HCT116 (cell line): ENCODE measurements at regions not wholly inside any gene's neighbourhood (a gene's known extent, or its start where the extent isn't known, plus 50 kb on each side); places are given as distances from the start of the nearest gene placed in this dataset.

ENCODE experiments used
- ATAC-seq: fragments of 200-7000 bp; cut with Tn5 transposase; 2 replicates; pipeline ENCODE4 v1.9.1; 2020; ENCODE audit warnings: mild to moderate bottlenecking, moderate library complexity
- BruUV-seq: library from RNA; stranded (reverse); fragments of 400-500 nt; replicated peaks from 2 replicates; lab custom pipeline; 2021; lab: Mats Ljungman, UMichigan
- CTCF ChIA-PET: fragments of 300-600 bp; sonication (Branson Sonifier 250); formaldehyde crosslinking; loops from one replicate; lab custom pipeline; 2021; ENCODE audit warnings: antibody characterized with exemption; lab: Charles Lee
- POLR2A ChIA-PET: fragments of 300-600, 350-600 bp; sonication (Branson Sonifier 250); formaldehyde crosslinking; loops from one replicate; lab custom pipeline; 2021; ENCODE audit warnings: antibody characterized with exemption; lab: Charles Lee
- RAD21 ChIA-PET, 2 experiments: fragments of 300-600 bp; sonication (Branson Sonifier 250); formaldehyde crosslinking; loops; one replicate each; lab custom pipeline; 2023; ENCODE audit warnings: low total read pairs in 2 of 2; ENCODE audit not compliant: uncharacterized antibody in 2 of 2, unreplicated experiment in 2 of 2, low non-redundant PET in 1 of 2; lab: Charles Lee
- DNase-seq: peaks from one replicate; pipeline ENCODE4 v3.0.0-alpha.2; 2010; ENCODE audit warnings: low read depth, low spot score
- H2AFZ ChIP-seq: fragments of 200-600 bp; shearing (Covaris generic), sonication (generic); 2 replicates; pipeline ENCODE4 v1.6.1; 2017; ENCODE audit warnings: low read depth, mixed run types, mixed read lengths, antibody characterized with exemption, low read length; ENCODE audit not compliant: poor library complexity, severe bottlenecking
- H3K27ac ChIP-seq: 2 replicates; pipeline ENCODE4 v1.5.1; 2012; ENCODE audit warnings: low read depth, low read length
- H3K27me3 ChIP-seq: fragments of 200-600 bp; sonication (generic); 2 replicates; pipeline ENCODE4 v1.6.1; 2016; ENCODE audit warnings: mixed run types, low read length, mixed read lengths; ENCODE audit not compliant: insufficient read depth
- H3K36me3 ChIP-seq, 2 experiments: fragments of 200-500 bp in 1 of 2; fragments of 200-600 bp in 1 of 2; sonication (Bioruptor generic) in 1 of 2; sonication (generic) in 1 of 2; 2 replicates each; pipeline versions ENCODE4 v1.5.1 to v1.6.1; 2014 to 2016; ENCODE audit warnings: low read length in 2 of 2, inconsistent platforms in 1 of 2, mixed read lengths in 1 of 2, mixed run types in 1 of 2; ENCODE audit not compliant: insufficient read depth in 2 of 2, control insufficient read depth in 1 of 2
- H3K4me1 ChIP-seq, 2 experiments: fragments of 200-600 bp in 1 of 2; sonication (generic) in 1 of 2; 2 replicates each; pipeline versions ENCODE4 v1.5.1 to v1.6.1; 2012 to 2017; ENCODE audit warnings: low read length in 2 of 2, inconsistent platforms in 1 of 2, mild to moderate bottlenecking in 1 of 2, mixed read lengths in 1 of 2, mixed run types in 1 of 2, moderate library complexity in 1 of 2; ENCODE audit not compliant: insufficient read depth in 2 of 2, control insufficient read depth in 1 of 2
- H3K4me2 ChIP-seq: fragments of 200-600 bp; sonication (generic); 2 replicates; pipeline ENCODE4 v1.6.1; 2017; ENCODE audit warnings: mixed run types, low read length, mixed read lengths
- H3K4me3 ChIP-seq, 2 experiments: fragments of 200-600 bp in 1 of 2; sonication (generic) in 1 of 2; replicated peaks in 1 of 2; 2 replicates each; pipeline ENCODE4 v1.5.1; 2011 to 2016; ENCODE audit warnings: low read length in 2 of 2, control low read depth in 1 of 2, low read depth in 1 of 2, mild to moderate bottlenecking in 1 of 2, mixed read lengths in 1 of 2, mixed run types in 1 of 2
- H3K79me2 ChIP-seq: fragments of 200-600 bp; sonication (generic); 2 replicates; pipeline ENCODE4 v1.6.1; 2017; ENCODE audit warnings: mild to moderate bottlenecking, mixed run types, low read length, moderate library complexity, mixed read lengths; ENCODE audit not compliant: insufficient read depth
- H3K9ac ChIP-seq: fragments of 200-600 bp; sonication (generic); 2 replicates; pipeline ENCODE4 v1.6.1; 2016; ENCODE audit warnings: low read length, mixed read lengths
- H3K9me2 ChIP-seq: fragments of 200-600 bp; sonication (generic), shearing (Covaris generic); 2 replicates; pipeline ENCODE4 v1.6.1; 2017; ENCODE audit warnings: mixed run types, mild to moderate bottlenecking, moderate library complexity; ENCODE audit not compliant: insufficient read depth
- H3K9me3 ChIP-seq, 2 experiments: fragments of 200-500 bp in 1 of 2; fragments of 200-600 bp in 1 of 2; sonication (Bioruptor generic) in 1 of 2; sonication (generic) in 1 of 2; 2 replicates each; pipeline ENCODE4 v1.6.1; 2014 to 2017; ENCODE audit warnings: low read length in 2 of 2, mixed read lengths in 2 of 2, inconsistent platforms in 1 of 2, low read depth in 1 of 2, mild to moderate bottlenecking in 1 of 2, mixed run types in 1 of 2, moderate library complexity in 1 of 2; ENCODE audit not compliant: control insufficient read depth in 1 of 2, insufficient read depth in 1 of 2
- H4K20me1 ChIP-seq: fragments of 200-600 bp; sonication (generic), shearing (Covaris generic); 2 replicates; pipeline ENCODE4 v1.6.1; 2017; ENCODE audit warnings: mixed run types, mild to moderate bottlenecking, moderate library complexity; ENCODE audit not compliant: insufficient read depth
- ATF3 ChIP-seq: IDR thresholded peaks from 2 replicates; pipeline ENCODE4 v1.6.1; 2012
- CBX3 ChIP-seq: IDR thresholded peaks from 2 replicates; pipeline ENCODE4 v1.6.1; 2012; ENCODE audit warnings: low read depth
- CEBPB ChIP-seq: IDR thresholded peaks from 2 replicates; pipeline ENCODE4 v1.6.1; 2012; ENCODE audit warnings: low read depth
- CTCF ChIP-seq, 3 experiments: fragments of 200-600 bp in 1 of 3; sonication (generic) in 1 of 3; IDR thresholded peaks in 2 of 3; conservative IDR thresholded peaks in 1 of 3; 2 replicates each; pipeline ENCODE4 v1.5.1; 2012 to 2017; ENCODE audit warnings: low read depth in 2 of 3, low read length in 2 of 3, antibody characterized with exemption in 1 of 3, borderline replicate concordance in 1 of 3, control low read depth in 1 of 3, mild to moderate bottlenecking in 1 of 3, mixed read lengths in 1 of 3, mixed run types in 1 of 3, moderate library complexity in 1 of 3; ENCODE audit not compliant: insufficient read depth in 1 of 3
- EGR1 ChIP-seq: IDR thresholded peaks from 2 replicates; pipeline ENCODE4 v1.6.1; 2012; ENCODE audit warnings: low read depth
- EZH2phosphoT487 ChIP-seq: fragments of 200-600 bp; IDR thresholded peaks from 2 replicates; pipeline ENCODE4 v1.6.1; 2018; ENCODE audit warnings: antibody characterized with exemption, borderline replicate concordance
- MAX ChIP-seq: IDR thresholded peaks from 2 replicates; pipeline ENCODE4 v1.6.1; 2012
- POLR2AphosphoS5 ChIP-seq: IDR thresholded peaks from 2 replicates; pipeline ENCODE4 v1.6.1; 2011; ENCODE audit warnings: mild to moderate bottlenecking, low read depth, low read length, moderate library complexity
- RAD21 ChIP-seq: IDR thresholded peaks from 2 replicates; pipeline ENCODE4 v1.6.1; 2012; ENCODE audit warnings: low read depth, mild to moderate bottlenecking
- SIN3A ChIP-seq: IDR thresholded peaks from 2 replicates; pipeline ENCODE4 v1.6.1; 2012; ENCODE audit warnings: low read depth
- SP1 ChIP-seq: IDR thresholded peaks from 2 replicates; pipeline ENCODE4 v1.6.1; 2012; ENCODE audit warnings: low read depth
- YY1 ChIP-seq: IDR thresholded peaks from 2 replicates; pipeline ENCODE4 v1.6.1; 2011; ENCODE audit warnings: low read length, low read depth, moderate library complexity, mild to moderate bottlenecking; ENCODE audit not compliant: insufficient replicate concordance; ENCODE audit errors: extremely low read depth
- ZBTB33 ChIP-seq: IDR thresholded peaks from 2 replicates; pipeline ENCODE4 v1.6.1; 2011; ENCODE audit warnings: mild to moderate bottlenecking, low read length, moderate library complexity; ENCODE audit not compliant: insufficient replicate concordance; ENCODE audit errors: extremely low read depth
- ZFX ChIP-seq: fragments of 450-650 bp; IDR thresholded peaks from 2 replicates; pipeline ENCODE4 v1.6.1; 2017
- intact Hi-C: fragments of 100-400 bp; cut with micrococcal nuclease; formaldehyde crosslinking; loops from 2 replicates; pipeline ENCODE4 v1.10.0; 2022

GRCh38 chr3:8200996-8201395 lies 300.6 kb upstream of the LMCD1 start:
- ChIA-PET CTCF (no interaction called here), RAD21 (no interaction called here), POLR2A (no interaction called here)
- Histone ChIP-seq H3K4me3 (no peak overlapping the region), H3K4me1 (0 out of 4 replicates have a peak, but pooled peaks cover 0 to 5% of the 10 kb centered on the region in 2 experiments), H2AFZ (no peak overlapping the region), H3K9ac (no peak overlapping the region), H3K36me3 (no peaks in the 10 kb centered on the region), H3K9me3 (no peaks in the 10 kb centered on the region), H3K9me2 (no peaks in the 10 kb centered on the region), H3K4me2 (no peak overlapping the region), H3K27me3 (no peaks in the 10 kb centered on the region), H4K20me1 (no peaks in the 10 kb centered on the region), H3K79me2 (no peaks in the 10 kb centered on the region), H3K27ac (no peak overlapping the region)
- intact Hi-C loops: no loop called here
- ATAC-seq (no peak), DNase-seq (no peak)
- TF ChIP-seq ZBTB33 (no peak), SP1 (no peak), ZFX (no peak), ATF3 (no peak), YY1 (no peak), CTCF (IDR thresholded peaks at IDR 0.05 in 2 of 3, conservative IDR thresholded peaks at IDR 0.05 in 1 of 3; ENCODE audit: borderline replicate concordance in 1 of 3, insufficient read depth in 1 of 3, low read depth in 2 of 3, low read length in 2 of 3) (no peak), MAX (no peak), EGR1 (no peak), RAD21 (no peak), POLR2AphosphoS5 (no peak), SIN3A (no peak), EZH2phosphoT487 (no peak), CEBPB (no peak), CBX3 (no peak)
- no TSS peak for BruUV-seq
